HEK293 (cell line): ENCODE measurements at regions not wholly inside any gene's neighbourhood (a gene's known extent, or its start where the extent isn't known, plus 50 kb on each side); places are given as distances from the start of the nearest gene placed in this dataset.

ENCODE experiments used
- ZNF274 ChIP-seq, 2 experiments: fragments of 200-500 bp in 1 of 2; fragments of 450-650 bp in 1 of 2; sonication (Bioruptor generic) in 1 of 2; formaldehyde crosslinking in 1 of 2; IDR thresholded peaks; 2 replicates each; pipeline versions ENCODE4 v1.5.1 to v1.6.1; 2014 to 2016; ENCODE audit warnings: borderline replicate concordance in 1 of 2, inconsistent platforms in 1 of 2, low read length in 1 of 2, missing biosample characterization in 1 of 2, missing genetic modification characterization in 1 of 2
- ZNF624 ChIP-seq: fragments of 450-650 bp; formaldehyde crosslinking; IDR thresholded peaks from 2 replicates; pipeline ENCODE4 v1.5.1; 2017; ENCODE audit warnings: missing biosample characterization, missing genetic modification characterization
- ZNF629 ChIP-seq: fragments of 450-650 bp; formaldehyde crosslinking; IDR thresholded peaks from 2 replicates; pipeline ENCODE4 v1.5.1; 2017; ENCODE audit warnings: missing biosample characterization, missing genetic modification characterization
- ZNF830 ChIP-seq: fragments of 450-650 bp; IDR thresholded peaks from 2 replicates; pipeline ENCODE4 v1.5.0; 2018; ENCODE audit warnings: missing biosample characterization, missing genetic modification characterization, low read depth, mild to moderate bottlenecking, moderate library complexity
- TF ChIP-seq, protein P1 (sequence below): fragments of 450-650 bp; formaldehyde crosslinking; IDR thresholded peaks from 2 replicates; pipeline ENCODE4 v1.5.1; 2016; ENCODE audit warnings: missing biosample characterization, missing genetic modification characterization
- TF ChIP-seq, protein P2 (sequence below): sonication (generic); formaldehyde crosslinking; IDR thresholded peaks from 2 replicates; pipeline ENCODE4 v1.8.1; 2022; ENCODE audit warnings: mild to moderate bottlenecking, moderate library complexity, missing genetic modification reagents
- TF ChIP-seq, protein P3 (sequence below): fragments of 450-650 bp; formaldehyde crosslinking; IDR thresholded peaks from 2 replicates; pipeline ENCODE4 v1.5.1; 2016; ENCODE audit warnings: missing biosample characterization, missing genetic modification characterization, low read depth
- TF ChIP-seq, protein P4 (sequence below): fragments of 450-650 bp; formaldehyde crosslinking; IDR thresholded peaks from 2 replicates; pipeline ENCODE4 v1.5.1; 2016; ENCODE audit warnings: missing biosample characterization, missing genetic modification characterization

DNA sequence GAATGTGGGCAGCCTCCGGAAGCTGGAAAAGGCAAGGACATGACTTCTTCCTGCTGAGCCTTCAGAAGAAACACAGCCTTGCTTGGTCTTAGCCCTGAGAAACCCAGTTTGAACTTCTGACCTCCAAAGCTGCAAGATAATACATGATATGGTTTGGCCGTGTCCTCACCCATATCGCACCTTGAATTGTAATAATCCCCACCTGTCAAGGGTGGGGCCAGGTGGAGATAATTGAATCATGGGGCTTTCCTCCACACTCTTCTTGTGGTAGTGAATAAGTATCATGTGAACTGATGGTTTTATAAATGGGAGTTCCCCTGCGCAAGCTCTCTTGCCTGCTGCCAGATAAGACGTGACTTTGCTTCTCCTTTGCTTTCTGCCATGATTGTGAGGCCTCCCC, 310.9 kb downstream of the PSAT1 start:
- TF ChIP-seq, protein P1, sequence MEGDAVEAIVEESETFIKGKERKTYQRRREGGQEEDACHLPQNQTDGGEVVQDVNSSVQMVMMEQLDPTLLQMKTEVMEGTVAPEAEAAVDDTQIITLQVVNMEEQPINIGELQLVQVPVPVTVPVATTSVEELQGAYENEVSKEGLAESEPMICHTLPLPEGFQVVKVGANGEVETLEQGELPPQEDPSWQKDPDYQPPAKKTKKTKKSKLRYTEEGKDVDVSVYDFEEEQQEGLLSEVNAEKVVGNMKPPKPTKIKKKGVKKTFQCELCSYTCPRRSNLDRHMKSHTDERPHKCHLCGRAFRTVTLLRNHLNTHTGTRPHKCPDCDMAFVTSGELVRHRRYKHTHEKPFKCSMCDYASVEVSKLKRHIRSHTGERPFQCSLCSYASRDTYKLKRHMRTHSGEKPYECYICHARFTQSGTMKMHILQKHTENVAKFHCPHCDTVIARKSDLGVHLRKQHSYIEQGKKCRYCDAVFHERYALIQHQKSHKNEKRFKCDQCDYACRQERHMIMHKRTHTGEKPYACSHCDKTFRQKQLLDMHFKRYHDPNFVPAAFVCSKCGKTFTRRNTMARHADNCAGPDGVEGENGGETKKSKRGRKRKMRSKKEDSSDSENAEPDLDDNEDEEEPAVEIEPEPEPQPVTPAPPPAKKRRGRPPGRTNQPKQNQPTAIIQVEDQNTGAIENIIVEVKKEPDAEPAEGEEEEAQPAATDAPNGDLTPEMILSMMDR (tag by site-specific recombination): no peak
- TF ChIP-seq, protein P2, sequence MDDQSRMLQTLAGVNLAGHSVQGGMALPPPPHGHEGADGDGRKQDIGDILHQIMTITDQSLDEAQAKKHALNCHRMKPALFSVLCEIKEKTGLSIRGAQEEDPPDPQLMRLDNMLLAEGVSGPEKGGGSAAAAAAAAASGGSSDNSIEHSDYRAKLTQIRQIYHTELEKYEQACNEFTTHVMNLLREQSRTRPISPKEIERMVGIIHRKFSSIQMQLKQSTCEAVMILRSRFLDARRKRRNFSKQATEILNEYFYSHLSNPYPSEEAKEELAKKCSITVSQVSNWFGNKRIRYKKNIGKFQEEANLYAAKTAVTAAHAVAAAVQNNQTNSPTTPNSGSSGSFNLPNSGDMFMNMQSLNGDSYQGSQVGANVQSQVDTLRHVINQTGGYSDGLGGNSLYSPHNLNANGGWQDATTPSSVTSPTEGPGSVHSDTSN (CRISPR knock-in tag): no peak
- TF ChIP-seq, protein P3, sequence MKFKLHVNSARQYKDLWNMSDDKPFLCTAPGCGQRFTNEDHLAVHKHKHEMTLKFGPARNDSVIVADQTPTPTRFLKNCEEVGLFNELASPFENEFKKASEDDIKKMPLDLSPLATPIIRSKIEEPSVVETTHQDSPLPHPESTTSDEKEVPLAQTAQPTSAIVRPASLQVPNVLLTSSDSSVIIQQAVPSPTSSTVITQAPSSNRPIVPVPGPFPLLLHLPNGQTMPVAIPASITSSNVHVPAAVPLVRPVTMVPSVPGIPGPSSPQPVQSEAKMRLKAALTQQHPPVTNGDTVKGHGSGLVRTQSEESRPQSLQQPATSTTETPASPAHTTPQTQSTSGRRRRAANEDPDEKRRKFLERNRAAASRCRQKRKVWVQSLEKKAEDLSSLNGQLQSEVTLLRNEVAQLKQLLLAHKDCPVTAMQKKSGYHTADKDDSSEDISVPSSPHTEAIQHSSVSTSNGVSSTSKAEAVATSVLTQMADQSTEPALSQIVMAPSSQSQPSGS (tag by site-specific recombination): no peak
- TF ChIP-seq, protein P4, sequence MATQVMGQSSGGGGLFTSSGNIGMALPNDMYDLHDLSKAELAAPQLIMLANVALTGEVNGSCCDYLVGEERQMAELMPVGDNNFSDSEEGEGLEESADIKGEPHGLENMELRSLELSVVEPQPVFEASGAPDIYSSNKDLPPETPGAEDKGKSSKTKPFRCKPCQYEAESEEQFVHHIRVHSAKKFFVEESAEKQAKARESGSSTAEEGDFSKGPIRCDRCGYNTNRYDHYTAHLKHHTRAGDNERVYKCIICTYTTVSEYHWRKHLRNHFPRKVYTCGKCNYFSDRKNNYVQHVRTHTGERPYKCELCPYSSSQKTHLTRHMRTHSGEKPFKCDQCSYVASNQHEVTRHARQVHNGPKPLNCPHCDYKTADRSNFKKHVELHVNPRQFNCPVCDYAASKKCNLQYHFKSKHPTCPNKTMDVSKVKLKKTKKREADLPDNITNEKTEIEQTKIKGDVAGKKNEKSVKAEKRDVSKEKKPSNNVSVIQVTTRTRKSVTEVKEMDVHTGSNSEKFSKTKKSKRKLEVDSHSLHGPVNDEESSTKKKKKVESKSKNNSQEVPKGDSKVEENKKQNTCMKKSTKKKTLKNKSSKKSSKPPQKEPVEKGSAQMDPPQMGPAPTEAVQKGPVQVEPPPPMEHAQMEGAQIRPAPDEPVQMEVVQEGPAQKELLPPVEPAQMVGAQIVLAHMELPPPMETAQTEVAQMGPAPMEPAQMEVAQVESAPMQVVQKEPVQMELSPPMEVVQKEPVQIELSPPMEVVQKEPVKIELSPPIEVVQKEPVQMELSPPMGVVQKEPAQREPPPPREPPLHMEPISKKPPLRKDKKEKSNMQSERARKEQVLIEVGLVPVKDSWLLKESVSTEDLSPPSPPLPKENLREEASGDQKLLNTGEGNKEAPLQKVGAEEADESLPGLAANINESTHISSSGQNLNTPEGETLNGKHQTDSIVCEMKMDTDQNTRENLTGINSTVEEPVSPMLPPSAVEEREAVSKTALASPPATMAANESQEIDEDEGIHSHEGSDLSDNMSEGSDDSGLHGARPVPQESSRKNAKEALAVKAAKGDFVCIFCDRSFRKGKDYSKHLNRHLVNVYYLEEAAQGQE (tag by site-specific recombination): no peak
- TF ChIP-seq ZNF629 (tag by site-specific recombination): no peak
- TF ChIP-seq ZNF830 (tag by site-specific recombination): no peak
- TF ChIP-seq ZNF624 (tag by site-specific recombination): no peak
- TF ChIP-seq ZNF274 (IDR thresholded peaks at IDR 0.05; ENCODE audit: low read length): no peak
- no peak for TF ChIP-seq ZNF274 (tag by site-specific recombination; IDR thresholded peaks at IDR 0.05; ENCODE audit: borderline replicate concordance)
